Naive B cell (primary cell): ENCODE measurements at regions not wholly inside any gene's neighbourhood (a gene's known extent, or its start where the extent isn't known, plus 50 kb on each side); places are given as distances from the start of the nearest gene placed in this dataset.

Source experiments
- ATAC-seq, 2 donors: fragments of 150-1000 bp; cut with Tn5 transposase; 2 replicates each; pipeline ENCODE4 v1.10.0; 2021; ENCODE audit warnings: low read depth in 2 of 2, mild to moderate bottlenecking in 2 of 2, moderate library complexity in 2 of 2
- DNase-seq: peaks from one replicate; pipeline ENCODE4 v3.0.0; 2022
- H3K27ac Mint-ChIP-seq, 6 donors: one replicate each; pipeline ENCODE4 v1.8.0; 2020 to 2022; ENCODE audit warnings: mild to moderate bottlenecking in 6 of 6, mixed read lengths in 6 of 6, moderate library complexity in 5 of 6, inconsistent platforms in 2 of 6
- H3K27me3 Mint-ChIP-seq, 3 donors: one replicate each; pipeline ENCODE4 v1.8.0; 2021 to 2022; ENCODE audit warnings: mixed read lengths in 3 of 3, mild to moderate bottlenecking in 1 of 3
- H3K36me3 Mint-ChIP-seq, 2 donors: one replicate each; pipeline ENCODE4 v1.8.0; 2020 to 2022; ENCODE audit warnings: mixed read lengths in 2 of 2, inconsistent platforms in 1 of 2, mild to moderate bottlenecking in 1 of 2
- H3K4me1 Mint-ChIP-seq, 3 donors: one replicate each; pipeline ENCODE4 v1.8.0; 2020 to 2022; ENCODE audit warnings: mixed read lengths in 3 of 3, inconsistent platforms in 1 of 3, mild to moderate bottlenecking in 1 of 3, moderate library complexity in 1 of 3
- H3K4me3 Mint-ChIP-seq, 8 donors: one replicate each; pipeline ENCODE4 v1.8.0; 2020 to 2022; ENCODE audit warnings: mild to moderate bottlenecking in 8 of 8, mixed read lengths in 8 of 8, moderate library complexity in 8 of 8, inconsistent platforms in 2 of 8
- H3K9me3 Mint-ChIP-seq, 7 donors: one replicate each; pipeline ENCODE4 v1.8.0; 2020 to 2022; ENCODE audit warnings: mixed read lengths in 7 of 7, mild to moderate bottlenecking in 5 of 7, inconsistent platforms in 2 of 7, moderate library complexity in 1 of 7

DNA sequence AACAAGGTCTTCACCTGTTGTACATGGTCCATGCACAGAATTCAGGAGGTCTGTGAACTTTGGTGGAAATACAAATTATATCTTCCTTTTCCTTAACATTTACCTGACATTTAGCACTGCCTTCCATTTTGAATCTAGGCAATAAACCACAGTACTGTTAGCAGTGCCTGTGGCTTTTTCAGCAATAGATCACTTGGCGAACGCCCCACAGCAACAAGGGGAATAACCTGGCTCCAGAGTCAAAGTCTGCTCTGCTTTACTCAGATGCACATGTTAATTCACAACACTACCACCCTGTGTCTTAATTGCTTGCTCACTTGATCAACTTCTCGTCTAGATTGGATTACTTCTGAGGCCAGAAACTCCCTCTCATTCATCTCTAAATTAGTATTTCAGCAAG, 414.6 kb upstream of the PROK2 start:
- Mint-ChIP-seq H3K36me3 (peaks cover 11 to 12% of the 10 kb centered on the region in 2 donors), H3K27me3 (peaks cover 7 to 41% (median 39%) of the 10 kb centered on the region in 3 donors), H3K27ac (peak overlapping the region in 1 of 6 donors; percentile 49), H3K4me1 (peaks cover 5 to 10% (median 5%) of the 10 kb centered on the region in 3 donors), H3K4me3 (no peak overlapping the region), H3K9me3 (peaks cover 7 to 19% (median 13%) of the 10 kb centered on the region in 7 donors)
- ATAC-seq: no peak
- no peak for DNase-seq

DNA sequence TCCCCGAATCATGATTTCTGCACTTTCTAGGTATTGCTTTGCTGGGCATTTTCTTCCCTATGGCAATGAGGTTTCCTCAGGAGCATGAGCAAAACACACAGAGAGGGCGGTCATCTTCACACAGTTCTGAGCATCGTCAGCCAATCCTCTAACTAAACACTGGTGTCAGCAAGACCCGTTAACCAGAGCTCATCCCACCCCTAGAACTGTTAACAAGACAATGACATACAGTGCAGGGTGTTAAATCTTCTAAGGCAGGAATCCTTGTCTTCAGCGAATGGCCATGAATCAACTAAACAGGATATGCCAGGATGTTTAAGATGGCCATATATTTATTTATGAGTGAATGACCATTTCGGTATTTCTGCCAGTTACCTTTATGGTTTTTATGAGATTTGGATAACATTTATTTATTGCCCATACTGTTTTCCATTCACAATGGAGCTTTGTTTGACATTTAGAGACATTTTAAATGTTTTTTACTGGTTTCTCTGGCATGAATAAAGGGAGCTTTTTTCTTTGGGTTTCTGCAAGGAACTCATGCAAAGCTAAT, 411.5 kb upstream of the PROK2 start:
- ATAC-seq (no peak), DNase-seq (no peak)
- H3K9me3 Mint-ChIP-seq: peaks cover 0 to 31% (median 14%) of the 10 kb centered on the region in 7 donors
- H3K27me3 Mint-ChIP-seq: peaks cover 10 to 26% (median 18%) of the 10 kb centered on the region in 3 donors
- H3K4me1 Mint-ChIP-seq: peaks cover 0 to 5% (median under 1%) of the 10 kb centered on the region in 3 donors
- no peak overlapping the region for H3K27ac Mint-ChIP-seq
- peaks cover 0 to 12% of the 10 kb centered on the region in 2 donors for H3K36me3 Mint-ChIP-seq
- no peak overlapping the region for H3K4me3 Mint-ChIP-seq

DNA sequence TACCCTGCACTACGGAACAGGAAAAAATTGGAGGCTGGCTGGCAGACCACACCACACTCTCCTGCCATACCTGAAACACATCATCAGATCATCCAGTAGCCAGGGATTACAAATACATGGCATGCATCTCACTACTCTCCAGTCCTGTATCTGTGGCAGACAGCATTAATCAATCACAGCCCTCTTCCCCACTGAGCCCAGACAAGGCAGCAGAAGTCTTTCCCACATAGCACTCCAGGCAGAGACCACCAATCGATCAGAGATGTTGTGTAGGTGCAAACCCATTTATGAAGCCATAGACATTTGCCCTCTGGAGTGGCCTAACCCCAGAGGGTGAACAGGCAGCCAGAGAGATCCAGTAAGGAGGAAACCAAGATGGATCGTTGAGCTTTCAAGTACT, 410.9 kb upstream of the PROK2 start:
- H3K36me3 Mint-ChIP-seq: peaks cover 0 to 12% of the 10 kb centered on the region in 2 donors
- no peak for ATAC-seq
- H3K4me3 Mint-ChIP-seq: no peak overlapping the region
- H3K27ac Mint-ChIP-seq: peak overlapping the region in 1 of 6 donors; percentile 13
- H3K27me3 Mint-ChIP-seq: peaks cover 10 to 26% (median 18%) of the 10 kb centered on the region in 3 donors
- DNase-seq: no peak
- peaks cover 0 to 5% (median 0%) of the 10 kb centered on the region in 3 donors for H3K4me1 Mint-ChIP-seq
- H3K9me3 Mint-ChIP-seq: peaks cover 0 to 31% (median 11%) of the 10 kb centered on the region in 7 donors

DNA sequence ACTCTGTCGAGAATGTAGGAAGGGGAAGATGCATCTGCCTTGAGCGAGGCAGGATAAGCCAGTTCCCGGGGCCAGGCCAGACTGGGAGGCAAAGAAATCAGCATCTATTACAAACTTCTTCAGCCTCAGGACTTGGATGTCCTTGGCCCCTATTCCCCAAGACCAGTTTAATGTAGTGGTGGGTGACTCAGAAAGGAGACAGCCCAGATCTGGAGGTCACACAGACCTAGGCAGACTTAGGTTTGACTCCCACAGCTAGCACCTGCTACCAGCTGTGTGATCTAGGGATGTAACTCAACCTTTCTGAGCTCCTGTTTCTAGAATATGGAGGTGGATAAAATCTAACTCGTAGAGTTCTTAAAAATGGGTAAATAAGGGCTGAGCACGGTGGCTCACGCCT, 409.5 kb upstream of the PROK2 start:
- no peak overlapping the region for H3K27ac Mint-ChIP-seq
- H3K36me3 Mint-ChIP-seq: peaks cover 0 to 4% of the 10 kb centered on the region in 2 donors
- peaks cover 0 to 18% (median 3%) of the 10 kb centered on the region in 7 donors for H3K9me3 Mint-ChIP-seq
- ATAC-seq: no peak
- no peak for DNase-seq
- peaks cover 0 to 6% (median 0%) of the 10 kb centered on the region in 3 donors for H3K4me1 Mint-ChIP-seq
- peaks cover 10 to 24% (median 18%) of the 10 kb centered on the region in 3 donors for H3K27me3 Mint-ChIP-seq
- no peak overlapping the region for H3K4me3 Mint-ChIP-seq

DNA sequence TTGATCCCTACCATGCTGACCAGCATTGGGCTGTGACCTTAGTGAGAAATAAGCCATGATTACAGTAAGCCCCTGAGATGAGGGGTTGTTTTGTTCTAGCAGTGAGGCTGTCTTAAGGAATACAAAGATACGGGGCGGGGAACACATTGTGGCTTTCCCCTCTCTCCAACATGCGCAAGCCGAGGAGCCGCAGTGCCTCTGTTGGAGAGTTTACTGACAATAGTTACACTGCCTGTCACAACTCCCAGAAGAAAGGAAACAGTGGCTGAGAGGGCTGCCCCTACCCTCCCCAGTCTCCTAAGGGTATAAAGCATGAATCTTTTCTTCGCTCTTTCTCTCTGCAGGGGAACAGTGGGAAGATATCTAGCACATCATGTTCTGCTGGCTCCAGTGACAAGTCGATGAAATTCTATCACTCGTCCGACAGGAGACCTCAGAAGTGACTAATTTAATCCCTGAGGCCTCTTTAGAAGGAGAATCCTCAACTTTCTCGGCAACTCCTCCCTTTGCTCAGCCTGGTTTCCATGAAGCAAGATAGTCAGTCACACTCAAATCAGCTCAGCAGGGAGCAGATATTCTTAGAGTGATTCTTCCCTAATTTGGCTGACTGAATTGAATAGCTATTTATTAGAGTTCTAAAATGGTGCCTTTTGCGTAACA, 409.0 kb upstream of the PROK2 start:
- no peak overlapping the region for H3K27ac Mint-ChIP-seq

DNA sequence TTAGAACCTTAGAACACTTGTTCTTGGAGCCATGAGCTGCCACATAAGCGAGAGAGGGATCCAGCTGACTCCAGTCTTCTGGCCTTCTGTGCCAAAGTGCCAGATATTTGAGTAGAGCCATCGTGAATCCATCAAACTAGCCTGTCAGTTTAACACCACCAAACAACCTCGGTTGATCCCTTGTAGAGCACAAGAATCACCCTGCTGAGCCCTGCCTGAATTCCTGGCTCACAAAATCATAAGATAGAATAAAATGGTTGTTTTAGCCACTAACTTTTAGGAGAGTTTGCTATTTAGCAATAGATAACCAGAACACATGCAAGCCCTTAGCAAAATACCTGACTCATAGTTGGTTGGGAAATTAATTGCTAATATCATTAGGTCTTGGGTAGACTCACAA, 407.6 kb upstream of the PROK2 start:
- peaks cover 0 to 18% (median 3%) of the 10 kb centered on the region in 7 donors for H3K9me3 Mint-ChIP-seq
- H3K27me3 Mint-ChIP-seq: peaks cover 10 to 24% (median 14%) of the 10 kb centered on the region in 3 donors
- H3K4me1 Mint-ChIP-seq: peaks cover 3 to 22% (median 13%) of the 10 kb centered on the region in 3 donors
- no peak for ATAC-seq
- peaks cover 0 to 4% of the 10 kb centered on the region in 2 donors for H3K36me3 Mint-ChIP-seq
- peak overlapping the region in 1 of 6 donors; percentile 30 for H3K27ac Mint-ChIP-seq
- DNase-seq: no peak
- no peak overlapping the region for H3K4me3 Mint-ChIP-seq

More for the DNA sequence above, 409.0 kb upstream of the PROK2 start:
- H3K27me3 Mint-ChIP-seq: peaks cover 10 to 24% (median 14%) of the 10 kb centered on the region in 3 donors
- H3K4me3 Mint-ChIP-seq: no peak overlapping the region
- H3K36me3 Mint-ChIP-seq: peaks cover 0 to 4% of the 10 kb centered on the region in 2 donors
- DNase-seq (no peak), ATAC-seq (no peak)
- peaks cover 0 to 18% (median 3%) of the 10 kb centered on the region in 7 donors for H3K9me3 Mint-ChIP-seq
- peaks cover 0 to 11% (median under 1%) of the 10 kb centered on the region in 3 donors for H3K4me1 Mint-ChIP-seq

DNA sequence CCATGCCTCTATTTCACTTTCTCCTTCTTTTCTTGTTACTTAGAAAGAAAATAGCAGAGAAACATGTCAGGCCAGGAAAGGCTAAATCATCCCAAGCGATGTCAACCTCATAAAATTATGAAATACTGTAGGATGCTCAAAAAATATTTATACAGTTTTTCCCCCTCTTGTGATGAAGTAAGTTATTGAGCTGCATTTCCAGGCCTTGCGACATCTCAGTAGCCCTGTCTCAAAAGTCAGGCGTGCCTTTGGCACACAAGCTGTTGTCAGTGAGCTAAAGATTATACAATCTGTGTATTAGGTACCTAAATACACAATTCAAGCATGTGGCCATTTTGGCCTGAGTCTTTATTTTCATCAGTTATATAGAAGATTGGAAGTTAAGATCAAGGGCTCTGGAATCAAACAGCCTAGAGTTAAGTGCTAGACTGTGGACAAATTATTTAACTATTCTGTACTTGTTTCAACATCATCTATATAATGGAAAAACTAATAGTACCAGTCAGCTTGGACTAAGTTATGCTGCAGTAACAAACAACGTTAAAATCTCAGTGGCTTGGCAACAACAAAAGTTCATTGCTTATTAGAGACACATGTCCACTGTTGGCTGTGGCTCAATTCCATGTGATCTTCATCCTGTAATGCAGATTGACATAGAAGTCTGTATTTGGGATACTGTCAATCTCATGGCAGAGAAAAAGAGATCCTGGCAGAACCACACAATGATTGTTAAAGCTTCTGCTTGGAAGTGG, 406.4 kb upstream of the PROK2 start:
- Mint-ChIP-seq H3K27ac (no peak overlapping the region), H3K4me1 (peaks cover 12 to 34% (median 24%) of the 10 kb centered on the region in 3 donors), H3K27me3 (peaks cover 10 to 24% (median 17%) of the 10 kb centered on the region in 3 donors), H3K9me3 (peaks cover 0 to 18% (median 3%) of the 10 kb centered on the region in 7 donors), H3K4me3 (no peak overlapping the region), H3K36me3 (peaks cover 0 to 4% of the 10 kb centered on the region in 2 donors)
- ATAC-seq: no peak
- no peak for DNase-seq

DNA sequence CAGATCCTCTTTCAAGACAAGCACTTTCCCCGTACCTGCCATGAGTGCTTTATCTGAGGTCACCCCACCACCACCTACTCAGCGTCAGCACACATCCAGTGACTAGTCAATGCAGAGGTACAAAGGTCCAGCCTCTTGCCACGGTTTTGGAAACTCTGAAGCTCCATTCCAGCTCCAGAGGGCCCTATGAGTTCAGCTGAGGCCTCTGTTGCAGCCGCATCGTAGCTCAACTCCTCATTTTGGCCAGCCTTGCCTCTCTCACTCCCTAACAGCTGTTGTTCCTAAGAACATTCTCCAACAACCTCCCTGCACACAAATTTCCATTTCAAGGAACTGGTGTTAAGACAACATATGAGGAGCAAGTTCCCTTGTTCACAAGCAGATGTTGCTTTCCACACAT, 405.1 kb upstream of the PROK2 start:
- H3K27ac Mint-ChIP-seq: peak overlapping the region in 1 of 6 donors; percentile 17
- peaks cover 0 to 18% (median 3%) of the 10 kb centered on the region in 7 donors for H3K9me3 Mint-ChIP-seq
- H3K36me3 Mint-ChIP-seq: no peaks in the 10 kb centered on the region
- H3K4me3 Mint-ChIP-seq: no peak overlapping the region
- H3K4me1 Mint-ChIP-seq: peaks cover 16 to 38% (median 37%) of the 10 kb centered on the region in 3 donors
- H3K27me3 Mint-ChIP-seq: peaks cover 3 to 15% (median 12%) of the 10 kb centered on the region in 3 donors
- ATAC-seq: no peak
- DNase-seq: no peak

DNA sequence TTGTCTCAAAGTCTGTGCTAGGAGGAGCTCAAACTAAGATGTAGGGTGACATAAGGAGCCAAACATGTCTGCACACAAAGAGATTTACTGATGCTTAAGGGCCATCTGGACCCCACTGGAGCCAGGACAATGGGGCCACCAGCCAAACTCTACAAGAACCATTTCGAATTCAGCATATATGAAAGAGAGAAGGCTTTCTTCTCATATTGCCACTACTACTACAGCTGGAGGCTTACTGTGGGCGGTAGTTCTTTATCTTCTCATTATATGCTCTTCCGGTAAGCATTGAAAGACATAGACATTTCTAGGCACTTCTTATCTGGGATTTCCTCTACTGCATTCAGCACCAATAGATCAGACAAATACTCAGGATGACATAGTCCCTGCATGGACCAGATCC, 404.4 kb upstream of the PROK2 start:
- Mint-ChIP-seq H3K27me3 (peaks cover 3 to 15% (median 12%) of the 10 kb centered on the region in 3 donors), H3K36me3 (no peaks in the 10 kb centered on the region), H3K4me1 (peaks cover 21 to 43% (median 43%) of the 10 kb centered on the region in 3 donors), H3K27ac (no peak overlapping the region), H3K9me3 (peaks cover 0 to 18% (median 3%) of the 10 kb centered on the region in 7 donors), H3K4me3 (peak overlapping the region in 1 of 8 donors; percentile 29)
- DNase-seq: no peak
- ATAC-seq: no peak

DNA sequence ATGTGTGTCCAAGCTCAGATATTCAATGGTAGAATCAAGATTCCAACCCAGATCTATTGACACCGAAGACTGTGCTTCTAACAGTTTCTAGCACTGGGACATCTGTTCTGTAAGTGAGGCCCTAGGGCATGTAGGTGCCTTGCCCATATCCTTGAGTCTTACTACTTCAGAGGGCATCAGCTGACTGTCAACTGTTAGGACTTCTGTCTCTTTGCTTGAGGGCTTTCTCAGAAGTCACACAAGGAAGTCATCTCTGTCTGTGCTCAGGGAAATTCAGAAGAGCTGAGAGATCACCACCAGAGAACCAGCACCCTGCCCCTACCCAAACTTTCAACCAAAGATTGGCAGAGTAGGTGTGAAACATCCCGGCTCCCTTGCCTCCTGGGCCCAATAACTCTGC, 403.6 kb upstream of the PROK2 start:
- H3K9me3 Mint-ChIP-seq: peaks cover 0 to 18% (median 3%) of the 10 kb centered on the region in 7 donors
- peaks cover 21 to 44% (median 43%) of the 10 kb centered on the region in 3 donors for H3K4me1 Mint-ChIP-seq
- H3K36me3 Mint-ChIP-seq: no peaks in the 10 kb centered on the region
- ATAC-seq: no peak
- no peak for DNase-seq
- peak overlapping the region in 1 of 6 donors; percentile 2 for H3K27ac Mint-ChIP-seq
- H3K4me3 Mint-ChIP-seq: no peak overlapping the region
- peaks cover 0 to 15% (median 12%) of the 10 kb centered on the region in 3 donors for H3K27me3 Mint-ChIP-seq

DNA sequence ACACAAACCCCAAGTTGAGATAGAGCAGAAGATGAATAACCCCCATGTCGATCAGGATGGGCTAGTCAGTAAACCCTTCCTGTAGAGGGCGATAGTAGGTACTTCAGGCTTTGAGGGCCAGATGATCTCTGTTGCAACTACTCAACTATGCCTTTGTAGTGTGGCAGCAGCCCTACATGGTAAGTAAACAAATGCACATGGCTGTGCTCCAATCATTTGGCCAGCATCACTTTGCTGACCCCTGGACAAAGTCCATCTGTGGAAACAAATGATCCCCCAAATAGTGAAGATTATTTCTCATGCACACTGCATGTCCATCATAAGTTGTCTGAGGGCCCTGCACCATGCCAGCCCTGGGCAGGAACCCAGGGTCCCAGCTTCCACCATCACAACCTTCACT, 402.2 kb upstream of the PROK2 start:
- ATAC-seq: peak in 1 of 2 donors; percentile 17
- no peak for DNase-seq
- Mint-ChIP-seq H3K4me1 (peaks cover 26 to 51% (median 48%) of the 10 kb centered on the region in 3 donors), H3K36me3 (no peaks in the 10 kb centered on the region), H3K9me3 (peaks cover 0 to 11% (median 3%) of the 10 kb centered on the region in 7 donors), H3K27ac (no peak overlapping the region), H3K4me3 (no peak overlapping the region), H3K27me3 (peaks cover 0 to 15% (median 8%) of the 10 kb centered on the region in 3 donors)

DNA sequence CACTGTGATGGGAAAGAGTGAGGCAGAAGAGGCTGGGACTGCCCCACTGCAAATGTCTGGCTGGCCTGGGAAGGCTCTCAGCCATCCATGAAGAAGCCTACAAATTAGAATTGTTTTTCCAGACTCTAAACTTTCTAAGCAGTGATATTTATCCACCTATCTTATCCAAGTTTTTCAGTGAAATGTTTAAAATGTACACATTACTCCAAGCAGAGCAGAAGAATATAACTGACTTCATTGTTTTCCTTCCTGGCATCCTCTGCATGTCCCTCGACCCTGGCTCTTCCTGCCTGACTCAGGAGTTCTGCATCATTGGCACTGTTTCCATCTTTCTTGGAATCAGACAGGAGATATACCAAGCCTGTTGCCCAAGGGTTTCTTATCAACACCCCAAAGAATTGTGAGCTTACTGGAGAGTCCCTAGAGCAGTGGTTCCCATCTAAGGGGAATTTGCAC, 401.5 kb upstream of the PROK2 start:
- Mint-ChIP-seq H3K4me3 (peak overlapping the region in 6 of 8 donors; percentile 2 to 66 (median 39)), H3K36me3 (no peaks in the 10 kb centered on the region), H3K4me1 (peaks cover 26 to 58% (median 51%) of the 10 kb centered on the region in 3 donors), H3K9me3 (peaks cover 0 to 4% (median 3%) of the 10 kb centered on the region in 7 donors), H3K27ac (peak overlapping the region in 1 of 6 donors; percentile 67), H3K27me3 (peaks cover 0 to 15% (median 14%) of the 10 kb centered on the region in 3 donors)
- ATAC-seq: no peak
- DNase-seq: no peak
